K562 (cell line): ENCODE measurements at regions not wholly inside any gene's neighbourhood (a gene's known extent, or its start where the extent isn't known, plus 50 kb on each side); places are given as distances from the start of the nearest gene placed in this dataset.

ENCODE experiments used
- ATAC-seq: fragments of 200-7000 bp; cut with Tn5 transposase; 3 replicates; pipeline ENCODE4 v1.9.1; 2020; ENCODE audit warnings: moderate library complexity
- BruUV-seq: library from RNA; stranded (reverse); fragments of 400-500 nt; replicated peaks from 2 replicates; lab custom pipeline; 2021; lab: Mats Ljungman, UMichigan
- CTCF ChIA-PET: fragments of 300-600 bp; formaldehyde crosslinking; extraction: SDS; loops from one replicate; lab custom pipeline; 2021; ENCODE audit warnings: low intra/inter-chr PET ratio; lab: Yijun Ruan, JAX
- POLR2A ChIA-PET: fragments of 300-600, 350-650 bp; sonication (Branson Sonifier 250); formaldehyde crosslinking; extraction: SDS; loops from one replicate; lab custom pipeline; 2021; ENCODE audit warnings: antibody characterized with exemption, inconsistent platforms; lab: Yijun Ruan, JAX
- DNase-seq, 4 experiments: peaks; one replicate each; pipeline versions ENCODE4 v3.0.0 to v3.0.0-alpha.2; 2011 to 2018; ENCODE audit warnings: low spot score in 3 of 4, mixed read lengths in 3 of 4; ENCODE audit errors: extremely low read depth in 1 of 4
- FAIRE-seq: peaks from 2 replicates; lab custom pipeline; 2011; peaks lifted over from hg19 to GRCh38; lab: Jason Lieb, UNC
- H2AFZ ChIP-seq: 2 replicates; pipeline ENCODE4 v1.6.0; 2011; ENCODE audit warnings: low read depth, low read length, control low read depth, inconsistent platforms
- H3K27ac ChIP-seq: fragments of 200-600 bp; 3 replicates; pipeline ENCODE4 v1.8.0; 2011; ENCODE audit warnings: low read depth, mild to moderate bottlenecking, control low read depth, inconsistent platforms, low read length, moderate library complexity, mixed read lengths; ENCODE audit errors: extremely low read depth
- H3K27me3 ChIP-seq, 2 experiments: fragments of 300-600 bp in 1 of 2; 2 replicates in 1 of 2; 3 replicates in 1 of 2; pipeline versions ENCODE4 v1.6.0 to v1.8.0; 2011; ENCODE audit warnings: inconsistent platforms in 2 of 2, low read length in 2 of 2, mild to moderate bottlenecking in 1 of 2, mixed read lengths in 1 of 2, moderate library complexity in 1 of 2; ENCODE audit not compliant: control insufficient read depth in 2 of 2, insufficient read depth in 2 of 2
- H3K36me3 ChIP-seq: fragments of 300-600 bp; 3 replicates; pipeline ENCODE4 v1.8.0; 2011; ENCODE audit warnings: mild to moderate bottlenecking, low read length, inconsistent platforms; ENCODE audit not compliant: control insufficient read depth, insufficient read depth
- H3K4me1 ChIP-seq, 2 experiments: fragments of 200-600 bp in 1 of 2; replicated peaks in 1 of 2; 2 replicates in 1 of 2; 3 replicates in 1 of 2; pipeline versions ENCODE4 v1.5.1 to v1.8.0; 2011; ENCODE audit warnings: inconsistent platforms in 2 of 2, low read length in 2 of 2, mild to moderate bottlenecking in 1 of 2, mixed read lengths in 1 of 2, moderate library complexity in 1 of 2; ENCODE audit not compliant: control insufficient read depth in 2 of 2, insufficient read depth in 2 of 2
- H3K4me2 ChIP-seq: 2 replicates; pipeline ENCODE4 v1.6.1; 2011; ENCODE audit warnings: low read length, control low read depth, inconsistent platforms, mixed read lengths; ENCODE audit not compliant: insufficient read depth
- H3K4me3 ChIP-seq: fragments of 200-600 bp; sonication (generic), shearing (Covaris generic); 2 replicates; pipeline ENCODE4 v1.5.1; 2016; ENCODE audit warnings: control low read depth, inconsistent platforms
- H3K79me2 ChIP-seq: fragments of 200-600 bp; 3 replicates; pipeline ENCODE4 v1.8.0; 2011; ENCODE audit warnings: low read length, inconsistent platforms; ENCODE audit not compliant: control insufficient read depth, insufficient read depth
- H3K9ac ChIP-seq, 2 experiments: 2 replicates each; pipeline versions ENCODE4 v1.6.0 to v1.6.1; 2011; ENCODE audit warnings: low read depth in 2 of 2, low read length in 2 of 2, control low read depth in 1 of 2, inconsistent platforms in 1 of 2, mild to moderate bottlenecking in 1 of 2, mixed read lengths in 1 of 2; ENCODE audit not compliant: insufficient read depth in 1 of 2
- H3K9me1 ChIP-seq: one replicate; pipeline ENCODE4 v1.6.0; 2011; ENCODE audit warnings: inconsistent platforms, mild to moderate bottlenecking, low read length, moderate library complexity; ENCODE audit not compliant: control insufficient read depth, insufficient read depth
- H3K9me3 ChIP-seq: replicated peaks from 2 replicates; pipeline ENCODE4 v1.5.1; 2011; ENCODE audit warnings: low read depth, low read length, inconsistent platforms; ENCODE audit not compliant: control insufficient read depth, insufficient read depth
- H4K20me1 ChIP-seq: replicated peaks from 2 replicates; pipeline ENCODE4 v1.6.1; 2011; ENCODE audit warnings: low read length, inconsistent platforms, mixed read lengths; ENCODE audit not compliant: control insufficient read depth, insufficient read depth
- EP300 ChIP-seq: IDR thresholded peaks from 2 replicates; pipeline ENCODE4 v1.6.1; 2012; ENCODE audit warnings: low read length, improper control_type of control experiment
- IRF2 ChIP-seq: sonication (generic); formaldehyde crosslinking; IDR thresholded peaks from 2 replicates; pipeline ENCODE4 v1.8.1; 2022; ENCODE audit warnings: mild to moderate bottlenecking, missing genetic modification reagents
- KDM2B ChIP-seq: fragments of 250-450 bp; sonication (Bioruptor Pico); IDR thresholded peaks from 2 replicates; pipeline ENCODE4 v1.8.0; 2021; ENCODE audit warnings: mild to moderate bottlenecking, moderate library complexity
- MCM3 ChIP-seq: fragments of 450-650 bp; IDR thresholded peaks from 2 replicates; pipeline ENCODE4 v1.6.1; 2016
- WHSC1 ChIP-seq: IDR thresholded peaks from one replicate; pipeline ENCODE4 v1.6.1; 2012; ENCODE audit warnings: low read length, control low read depth, inconsistent platforms
- ZKSCAN8 ChIP-seq: fragments of 200-800 bp; sonication (Bioruptor generic); IDR thresholded peaks from 2 replicates; pipeline ENCODE4 v1.6.1; 2016; ENCODE audit warnings: missing genetic modification characterization, missing compliant biosample characterization
- ZNF143 ChIP-seq: sonication (generic); formaldehyde crosslinking; IDR thresholded peaks from 2 replicates; pipeline ENCODE4 v1.9.0; 2022; ENCODE audit warnings: mild to moderate bottlenecking, missing genetic modification reagents
- ZNF175 ChIP-seq: fragments of 200-800 bp; sonication (Bioruptor generic); IDR thresholded peaks from 2 replicates; pipeline ENCODE4 v1.6.1; 2016; ENCODE audit warnings: low read depth, mild to moderate bottlenecking, missing genetic modification characterization, missing compliant biosample characterization
- ZSCAN29 ChIP-seq: fragments of 450-650 bp; IDR thresholded peaks from 2 replicates; pipeline ENCODE4 v1.6.1; 2017
- WGBS: fragments of 100-300 bp; shearing (Covaris generic); methylation state at CpG from one replicate; pipeline ENCODE4 v1.1.6; 2016; ENCODE audit warnings: low coverage, mixed read lengths; ENCODE audit not compliant: insufficient coverage; ENCODE audit errors: missing lambda C conversion rate; 5-methylcytosine and 5-hydroxymethylcytosine counted together
- in situ Hi-C: fragments of 300-500 bp; cut with MboI; formaldehyde crosslinking; loops from 4 replicates; pipeline ENCODE4 v1.15.0; 2018; ENCODE audit warnings: inconsistent platforms, mixed read lengths
- intact Hi-C: fragments of 100-400 bp; cut with micrococcal nuclease; formaldehyde crosslinking; loops from 2 replicates; pipeline ENCODE4 v1.14.2; 2022
- TF ChIP-seq, protein P1 (sequence below): IDR thresholded peaks from 2 replicates; pipeline ENCODE4 v1.6.1; 2011; ENCODE audit not compliant: insufficient read length; ENCODE audit errors: extremely low read depth

DNA sequence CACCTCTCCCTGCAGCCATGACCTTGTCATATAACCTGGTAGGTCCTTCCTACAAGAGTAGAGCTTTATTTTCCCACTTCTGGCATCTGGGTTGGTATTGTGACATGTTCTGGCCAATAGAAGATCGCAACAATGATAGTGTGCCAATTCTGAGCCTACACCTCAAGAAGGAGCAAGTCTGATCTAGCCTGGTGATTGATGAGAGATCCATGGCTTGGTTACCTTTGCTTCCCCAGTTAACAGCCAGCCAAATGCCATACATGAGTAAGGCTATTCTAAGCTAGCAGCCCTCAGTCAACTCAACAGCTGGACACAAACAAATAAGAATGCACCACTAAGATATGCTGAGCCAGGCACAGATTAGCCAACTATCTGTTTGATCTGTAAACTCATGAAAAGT lies 226.7 kb downstream of the LMO4 start:
- DNase-seq (no peak), FAIRE-seq (no peak), ATAC-seq (no peak)
- Histone ChIP-seq H3K9ac (no peak overlapping the region), H3K4me1 (no peaks in the 10 kb centered on the region), H3K79me2 (no peaks in the 10 kb centered on the region), H4K20me1 (no peaks in the 10 kb centered on the region), H3K4me2 (no peak overlapping the region), H2AFZ (no peak overlapping the region), H3K36me3 (no peaks in the 10 kb centered on the region), H3K9me1 (no peaks in the 10 kb centered on the region), H3K4me3 (no peak overlapping the region), H3K27me3 (no peaks in the 10 kb centered on the region), H3K27ac (no peak overlapping the region), H3K9me3 (no peaks in the 10 kb centered on the region)
- ChIA-PET CTCF (no interaction called here), POLR2A (interaction anchor here (1.0 kb wide), 1 partner anchor 15 kb away, joined by 3 read pairs; no protein-coding TSS in a partner anchor)
- no TSS peak for BruUV-seq
- intact Hi-C loops (no loop called here), in situ Hi-C loops (no loop called here)
- WGBS: 0% methylated on average over 1 of the region's 1 CpG
- TF ChIP-seq ZNF175 (CRISPR knock-in tag) (no peak), KDM2B (CRISPR knock-in tag) (no peak), ZSCAN29 (no peak), WHSC1 (no peak), ZNF143 (no peak), ZKSCAN8 (CRISPR knock-in tag) (no peak), IRF2 (CRISPR knock-in tag) (no peak), MCM3 (no peak), EP300 (no peak)
- TF ChIP-seq, protein P1, sequence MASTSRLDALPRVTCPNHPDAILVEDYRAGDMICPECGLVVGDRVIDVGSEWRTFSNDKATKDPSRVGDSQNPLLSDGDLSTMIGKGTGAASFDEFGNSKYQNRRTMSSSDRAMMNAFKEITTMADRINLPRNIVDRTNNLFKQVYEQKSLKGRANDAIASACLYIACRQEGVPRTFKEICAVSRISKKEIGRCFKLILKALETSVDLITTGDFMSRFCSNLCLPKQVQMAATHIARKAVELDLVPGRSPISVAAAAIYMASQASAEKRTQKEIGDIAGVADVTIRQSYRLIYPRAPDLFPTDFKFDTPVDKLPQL: no peak
